ENCODE measurements at regions not wholly inside any gene's neighbourhood (a gene's known extent, or its start where the extent isn't known, plus 50 kb on each side); places are given as distances from the start of the nearest gene placed in this dataset.

DNA sequence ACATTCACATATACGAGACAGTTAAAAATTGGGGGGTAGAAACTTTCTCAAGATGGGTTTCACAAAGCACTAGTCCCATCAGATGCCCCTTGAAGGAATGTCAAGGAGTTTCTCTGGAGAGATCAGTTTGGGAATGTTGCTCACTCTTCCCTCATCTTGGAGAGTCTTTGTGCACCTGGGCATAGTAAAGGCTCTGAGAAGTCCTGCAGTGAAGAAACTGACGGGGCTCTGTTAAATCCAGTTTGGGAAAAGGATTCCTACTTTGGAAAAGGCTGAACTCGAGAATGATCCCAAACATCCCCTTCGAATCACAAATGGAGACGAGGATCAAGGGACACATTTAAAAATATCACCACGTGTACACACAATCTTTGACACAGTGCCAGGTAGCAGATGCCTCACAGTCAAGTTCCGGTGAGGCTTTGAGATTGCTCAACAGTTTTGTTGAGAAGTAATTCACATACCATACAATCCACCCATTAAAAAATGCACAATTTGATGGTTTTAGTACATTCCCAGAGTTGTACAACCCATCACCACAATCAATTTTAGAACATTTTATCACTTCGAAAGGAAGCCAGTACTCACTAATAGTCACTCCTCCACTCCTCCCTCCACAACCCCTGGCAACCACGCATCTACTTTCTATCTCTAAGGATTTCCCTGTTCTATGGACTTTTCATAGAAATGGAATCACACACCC lies 203.4 kb upstream of the FOXF1 start:
- no peak for DNase-seq

GRCh38 chr16:86307514-86307903 lies 202.8 kb upstream of the FOXF1 start:
- no peak for DNase-seq

- no peak for DNase-seq
Observed at GRCh38 chr16:86308514-86308913, 201.8 kb upstream of the FOXF1 start.

DNA sequence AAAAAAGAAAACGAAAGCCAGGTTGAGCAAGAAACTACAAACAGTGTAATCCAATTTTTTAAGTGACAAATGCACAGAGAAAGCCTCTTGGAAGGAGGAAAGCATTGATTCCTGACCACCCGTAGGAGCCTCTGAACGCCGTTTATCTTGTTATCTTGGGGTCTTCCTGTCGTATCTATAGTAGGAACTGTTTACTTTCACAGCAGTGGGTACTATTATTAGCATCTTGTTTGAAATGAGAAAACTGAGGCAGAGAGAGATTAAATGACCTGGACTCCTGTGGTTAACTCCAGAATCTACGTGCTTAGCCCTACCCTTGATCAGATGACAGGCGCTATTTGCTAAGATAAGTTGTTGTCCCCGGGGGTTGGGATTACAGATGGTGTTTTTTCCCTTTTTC lies 196.7 kb upstream of the FOXF1 start:
- DNase-seq, result no peak

DNA sequence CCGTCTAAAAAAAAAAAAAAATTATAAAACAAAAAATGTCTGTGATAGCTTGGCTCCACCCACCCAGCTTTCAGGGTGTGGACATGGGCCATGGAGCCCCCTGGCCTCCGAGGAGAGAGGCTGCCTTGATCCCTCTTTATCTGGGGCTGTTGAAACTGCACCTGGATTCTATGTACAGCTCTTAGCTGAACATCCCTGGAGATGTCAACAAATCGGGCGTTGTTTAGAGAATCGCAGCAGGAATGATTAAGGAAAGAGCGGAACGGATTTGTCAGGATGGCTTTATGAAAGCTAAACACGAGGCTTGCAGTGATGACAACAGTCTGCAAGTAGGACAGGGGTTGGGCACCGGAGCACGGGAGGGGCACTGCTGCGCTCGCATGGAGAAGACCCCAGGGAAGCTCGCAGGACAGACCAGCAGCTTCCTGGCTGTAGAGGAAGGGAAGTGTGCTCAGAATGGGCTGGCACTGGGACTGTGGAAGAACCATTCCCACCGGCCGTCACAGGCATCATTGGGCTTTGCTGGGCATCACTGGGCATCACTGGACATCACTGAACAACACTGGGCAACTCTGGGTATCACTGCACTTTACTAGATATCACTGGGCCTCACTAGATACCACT lies 195.8 kb upstream of the FOXF1 start:
- no peak for DNase-seq

GRCh38 chr16:86316967-86317812 lies 193.1 kb upstream of the FOXF1 start:
- no peak for DNase-seq

- no peak for DNase-seq
Observed at GRCh38 chr16:86317813-86318650, 192.3 kb upstream of the FOXF1 start.

GRCh38 chr16:86319585-86320236 lies 190.6 kb upstream of the FOXF1 start:
- no peak for DNase-seq

DNA sequence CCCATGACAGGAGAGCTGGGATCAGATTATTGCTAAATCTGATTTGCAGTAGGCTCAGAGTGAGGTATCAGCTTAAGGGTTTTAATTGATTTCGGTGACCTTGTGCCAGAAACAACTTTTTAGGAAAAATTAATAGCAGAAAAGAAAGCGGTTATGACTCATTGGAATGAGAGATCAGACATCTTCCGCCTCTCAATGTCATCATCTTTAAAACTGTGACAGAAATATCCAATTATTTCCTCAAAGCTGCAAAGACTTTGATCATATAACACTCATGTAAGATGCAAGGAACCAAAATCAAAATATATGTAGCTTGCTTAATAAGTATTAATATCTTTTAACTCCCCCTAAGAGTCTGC lies 190.1 kb upstream of the FOXF1 start:
- no peak for DNase-seq

DNA sequence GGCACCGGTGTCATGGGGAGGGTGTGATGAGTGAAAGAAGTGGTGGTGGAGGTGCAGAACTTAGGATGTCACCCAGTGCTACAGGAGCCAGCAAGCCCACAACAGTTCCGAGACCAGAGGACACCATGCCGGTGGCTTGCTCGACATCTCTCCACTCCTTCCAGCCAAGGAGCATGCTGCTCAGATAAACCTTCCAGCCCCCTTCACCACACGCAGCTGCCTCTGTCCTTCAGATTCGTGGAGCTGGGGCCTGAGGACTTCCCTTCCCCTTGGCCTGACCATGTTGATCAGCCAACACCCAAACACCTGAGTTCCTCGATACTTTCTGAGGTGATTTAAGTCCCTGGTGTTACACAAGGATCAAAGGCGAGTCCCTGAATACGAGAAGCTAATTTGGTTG lies 188.8 kb upstream of the FOXF1 start:
- no peak for DNase-seq

GRCh38 chr16:86322283-86322682 lies 188.0 kb upstream of the FOXF1 start:
- no peak for DNase-seq

- DNase-seq, result no peak
Observed at GRCh38 chr16:86322806-86323205, 187.5 kb upstream of the FOXF1 start.

DNA sequence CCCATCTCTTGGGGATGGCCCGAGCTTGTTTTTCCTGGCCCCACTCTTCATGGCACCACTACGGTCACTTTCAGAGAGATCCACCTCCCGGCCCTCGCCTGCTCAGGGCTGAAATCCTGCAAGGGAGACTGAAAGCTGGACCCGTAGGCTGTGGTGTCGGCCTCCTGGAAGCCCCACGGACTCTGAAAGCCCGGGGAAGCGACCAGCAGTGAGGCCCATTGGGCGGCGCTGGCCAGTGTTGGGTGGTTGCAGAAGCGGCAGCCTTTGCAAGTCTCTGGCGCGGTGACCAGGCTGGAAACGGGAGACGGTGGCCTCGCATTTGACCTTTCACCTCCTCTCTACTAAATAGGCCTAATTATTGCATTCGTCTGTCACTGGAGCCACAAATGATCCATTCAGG lies 186.0 kb upstream of the FOXF1 start:
- no peak for DNase-seq

DNA sequence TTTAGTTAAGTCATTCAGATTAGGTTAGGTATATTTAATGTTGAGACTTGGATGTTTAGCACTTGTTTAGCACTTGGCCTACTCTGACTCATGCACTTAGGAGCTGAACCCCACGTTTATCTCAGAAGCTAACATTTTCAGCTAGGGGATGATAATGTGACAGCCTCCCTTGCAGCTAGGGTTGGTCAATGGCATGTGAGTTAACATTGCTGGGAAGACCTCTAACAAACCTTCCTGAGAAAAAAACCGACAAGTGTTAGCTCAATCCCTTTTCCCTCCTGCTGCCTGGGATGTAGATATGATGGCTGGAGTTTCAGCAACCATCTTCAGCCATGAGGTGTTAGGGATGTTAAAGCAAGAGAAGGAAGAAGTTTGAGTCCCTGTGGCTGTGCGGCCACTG lies 185.0 kb upstream of the FOXF1 start:
- no peak for DNase-seq

GRCh38 chr16:86325895-86326294 lies 184.4 kb upstream of the FOXF1 start:
- DNase-seq, result no peak

DNA sequence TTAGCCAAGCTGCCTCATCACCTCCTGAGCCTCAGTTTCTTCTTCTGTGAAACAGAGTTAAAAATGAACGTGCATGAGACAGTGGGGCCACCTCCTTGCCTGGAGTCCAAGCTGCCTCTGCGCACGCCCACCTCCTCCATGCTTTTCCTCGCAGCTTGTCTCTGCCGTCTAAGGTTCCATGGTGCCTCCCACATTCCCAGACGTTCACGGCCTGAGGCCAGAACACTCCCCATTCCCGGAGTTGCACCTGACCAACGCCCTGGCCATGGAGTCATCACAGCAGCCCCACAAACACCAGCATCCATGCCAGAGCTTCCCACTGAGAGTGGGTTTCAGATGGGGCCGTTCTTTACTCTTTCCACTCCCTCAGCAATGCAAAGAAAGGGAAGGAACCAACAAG lies 183.0 kb upstream of the FOXF1 start:
- DNase-seq, result no peak

DNA sequence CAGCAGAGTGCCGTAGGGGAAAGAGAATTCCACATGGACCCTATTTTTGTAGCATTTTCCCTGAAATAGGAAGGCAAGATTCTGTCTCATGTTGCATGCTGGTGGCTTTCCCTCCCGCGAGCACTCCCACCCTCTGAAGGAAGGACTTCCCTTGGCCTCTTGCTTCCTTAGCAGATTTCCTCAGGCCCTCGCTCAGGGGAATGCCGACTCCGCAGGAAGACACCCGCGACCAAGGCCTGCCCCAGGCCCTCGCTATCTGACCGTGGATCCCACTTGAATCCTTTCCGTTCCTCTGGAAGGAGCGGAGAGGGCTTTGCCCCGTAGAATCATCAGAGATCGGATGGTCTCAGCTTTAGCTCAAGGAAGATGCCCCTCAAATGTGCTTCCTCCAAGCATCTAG lies 179.4 kb upstream of the FOXF1 start:
- no peak for DNase-seq

DNA sequence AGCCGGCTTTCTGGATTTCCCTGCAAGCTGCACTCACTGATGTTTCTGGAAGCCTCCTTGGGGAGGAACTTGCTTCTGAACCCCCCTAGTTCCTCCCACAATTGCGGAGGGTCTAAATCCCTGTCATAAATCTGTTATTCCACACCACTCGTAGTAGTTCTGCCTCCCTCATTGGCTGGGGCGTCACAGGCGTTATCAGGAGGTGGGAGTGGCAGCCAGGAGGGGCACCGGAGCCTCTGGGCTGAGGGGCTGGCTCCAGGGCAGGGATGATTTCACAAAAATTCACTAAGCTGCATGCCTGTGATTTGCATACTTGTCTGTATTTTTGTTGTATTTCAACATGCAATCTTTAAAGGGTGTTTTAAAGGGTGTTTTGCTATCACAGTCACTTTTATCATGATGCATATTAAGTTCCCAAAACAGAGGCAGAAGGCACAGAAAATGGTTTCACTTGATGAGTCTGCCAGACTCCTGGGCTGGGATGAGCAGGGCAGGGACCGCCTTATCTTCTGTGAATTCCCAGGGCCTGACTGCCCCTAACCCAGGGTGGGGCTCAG lies 176.2 kb upstream of the FOXF1 start:
- DNase-seq, result no peak

DNA sequence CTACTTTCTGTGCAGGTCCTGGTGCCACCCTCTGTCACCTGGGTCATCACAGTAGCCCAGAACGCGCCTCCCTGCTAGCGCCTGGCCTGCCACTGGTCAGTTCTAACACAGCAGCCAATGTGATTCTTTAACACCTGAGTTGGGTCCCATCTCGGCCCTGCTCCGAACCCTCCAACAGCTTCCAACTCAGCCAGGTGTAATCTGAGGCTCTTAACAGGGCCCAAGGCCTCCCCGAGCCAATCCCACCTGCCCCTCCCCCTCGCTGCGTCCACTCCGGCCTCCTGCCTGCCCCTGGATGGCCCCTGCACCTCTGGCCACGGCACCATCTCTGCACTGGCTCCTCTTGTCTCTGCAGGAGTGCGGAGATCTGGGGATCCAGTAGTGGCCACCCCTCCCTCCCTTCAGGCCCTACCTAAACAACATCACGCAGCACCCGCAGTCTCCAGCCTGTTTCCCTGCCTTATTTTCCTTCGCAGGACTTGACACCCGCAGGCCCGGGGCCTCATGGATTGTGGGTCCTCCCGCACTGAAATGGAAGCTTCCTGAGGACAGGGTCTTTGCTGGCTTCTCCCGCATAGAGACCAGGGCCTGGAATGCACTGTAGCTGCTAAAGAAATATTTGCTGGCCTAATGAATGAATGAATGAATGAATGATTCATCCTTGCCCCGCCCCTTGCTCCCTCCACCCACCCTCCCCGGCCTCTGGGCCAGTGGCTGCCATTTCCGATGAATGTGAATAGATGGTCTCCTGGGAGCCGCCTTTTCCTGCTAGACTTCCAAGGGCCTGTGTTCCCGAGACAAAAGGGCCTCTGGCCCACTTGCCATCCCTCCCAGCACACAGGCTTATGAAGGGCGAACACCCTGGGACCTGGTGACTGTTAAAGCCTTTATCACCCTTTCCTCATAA lies 174.8 kb upstream of the FOXF1 start:
- no peak for DNase-seq

- DNase-seq, result no peak
Observed at GRCh38 chr16:86337138-86337537, 173.2 kb upstream of the FOXF1 start.
